ENCODE measurements at regions not wholly inside any gene's neighbourhood (a gene's known extent, or its start where the extent isn't known, plus 50 kb on each side); places are given as distances from the start of the nearest gene placed in this dataset.

DNA sequence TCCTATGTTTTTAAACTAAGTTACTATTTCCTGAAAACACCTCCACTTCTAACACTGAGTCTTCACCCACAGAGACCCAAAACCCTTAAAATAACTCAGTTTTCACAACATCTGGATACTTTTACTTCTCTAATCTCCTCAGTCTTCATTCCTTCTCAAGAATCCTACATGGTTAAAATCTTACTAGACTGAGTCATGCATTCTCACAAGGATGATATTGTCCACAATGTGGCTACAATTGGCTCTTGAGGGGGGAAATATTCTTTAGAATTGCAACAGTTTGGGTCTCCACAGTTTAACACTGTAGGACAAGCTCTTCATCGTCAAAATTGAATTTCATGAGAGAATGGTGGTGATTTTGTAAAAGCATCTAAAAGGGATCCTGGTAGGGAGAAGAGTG, 397.1 kb downstream of the SLITRK5 start:
- no peak for TF ChIP-seq POLR2AphosphoS5 (IDR thresholded peaks at IDR 0.05; ENCODE audit: low read depth)
- no peak for TF ChIP-seq SPI1 (IDR thresholded peaks at IDR 0.05; ENCODE audit: borderline replicate concordance, low read depth)
- TF ChIP-seq, protein P1, sequence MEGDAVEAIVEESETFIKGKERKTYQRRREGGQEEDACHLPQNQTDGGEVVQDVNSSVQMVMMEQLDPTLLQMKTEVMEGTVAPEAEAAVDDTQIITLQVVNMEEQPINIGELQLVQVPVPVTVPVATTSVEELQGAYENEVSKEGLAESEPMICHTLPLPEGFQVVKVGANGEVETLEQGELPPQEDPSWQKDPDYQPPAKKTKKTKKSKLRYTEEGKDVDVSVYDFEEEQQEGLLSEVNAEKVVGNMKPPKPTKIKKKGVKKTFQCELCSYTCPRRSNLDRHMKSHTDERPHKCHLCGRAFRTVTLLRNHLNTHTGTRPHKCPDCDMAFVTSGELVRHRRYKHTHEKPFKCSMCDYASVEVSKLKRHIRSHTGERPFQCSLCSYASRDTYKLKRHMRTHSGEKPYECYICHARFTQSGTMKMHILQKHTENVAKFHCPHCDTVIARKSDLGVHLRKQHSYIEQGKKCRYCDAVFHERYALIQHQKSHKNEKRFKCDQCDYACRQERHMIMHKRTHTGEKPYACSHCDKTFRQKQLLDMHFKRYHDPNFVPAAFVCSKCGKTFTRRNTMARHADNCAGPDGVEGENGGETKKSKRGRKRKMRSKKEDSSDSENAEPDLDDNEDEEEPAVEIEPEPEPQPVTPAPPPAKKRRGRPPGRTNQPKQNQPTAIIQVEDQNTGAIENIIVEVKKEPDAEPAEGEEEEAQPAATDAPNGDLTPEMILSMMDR (IDR thresholded peaks at IDR 0.05; ENCODE audit: insufficient read depth, low read length) = no peak
- no peak for TF ChIP-seq GABPA (IDR thresholded peaks at IDR 0.05; ENCODE audit: low read depth)
- TF ChIP-seq, protein P2, sequence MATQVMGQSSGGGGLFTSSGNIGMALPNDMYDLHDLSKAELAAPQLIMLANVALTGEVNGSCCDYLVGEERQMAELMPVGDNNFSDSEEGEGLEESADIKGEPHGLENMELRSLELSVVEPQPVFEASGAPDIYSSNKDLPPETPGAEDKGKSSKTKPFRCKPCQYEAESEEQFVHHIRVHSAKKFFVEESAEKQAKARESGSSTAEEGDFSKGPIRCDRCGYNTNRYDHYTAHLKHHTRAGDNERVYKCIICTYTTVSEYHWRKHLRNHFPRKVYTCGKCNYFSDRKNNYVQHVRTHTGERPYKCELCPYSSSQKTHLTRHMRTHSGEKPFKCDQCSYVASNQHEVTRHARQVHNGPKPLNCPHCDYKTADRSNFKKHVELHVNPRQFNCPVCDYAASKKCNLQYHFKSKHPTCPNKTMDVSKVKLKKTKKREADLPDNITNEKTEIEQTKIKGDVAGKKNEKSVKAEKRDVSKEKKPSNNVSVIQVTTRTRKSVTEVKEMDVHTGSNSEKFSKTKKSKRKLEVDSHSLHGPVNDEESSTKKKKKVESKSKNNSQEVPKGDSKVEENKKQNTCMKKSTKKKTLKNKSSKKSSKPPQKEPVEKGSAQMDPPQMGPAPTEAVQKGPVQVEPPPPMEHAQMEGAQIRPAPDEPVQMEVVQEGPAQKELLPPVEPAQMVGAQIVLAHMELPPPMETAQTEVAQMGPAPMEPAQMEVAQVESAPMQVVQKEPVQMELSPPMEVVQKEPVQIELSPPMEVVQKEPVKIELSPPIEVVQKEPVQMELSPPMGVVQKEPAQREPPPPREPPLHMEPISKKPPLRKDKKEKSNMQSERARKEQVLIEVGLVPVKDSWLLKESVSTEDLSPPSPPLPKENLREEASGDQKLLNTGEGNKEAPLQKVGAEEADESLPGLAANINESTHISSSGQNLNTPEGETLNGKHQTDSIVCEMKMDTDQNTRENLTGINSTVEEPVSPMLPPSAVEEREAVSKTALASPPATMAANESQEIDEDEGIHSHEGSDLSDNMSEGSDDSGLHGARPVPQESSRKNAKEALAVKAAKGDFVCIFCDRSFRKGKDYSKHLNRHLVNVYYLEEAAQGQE (IDR thresholded peaks at IDR 0.05; ENCODE audit: insufficient replicate concordance, low read depth) = no peak
- Histone ChIP-seq H3K4me3 (replicated peaks; ENCODE audit: insufficient read depth, low read length) (no peak overlapping the region), H3K27me3 (ENCODE audit: insufficient read depth, poor library complexity, severe bottlenecking) (no peaks in the 10 kb centered on the region), H3K27ac (replicated peaks) (no peak overlapping the region)
- DNase-seq (ENCODE audit: low read depth in 1 of 2, low spot score in 1 of 2) = no peak

DNA sequence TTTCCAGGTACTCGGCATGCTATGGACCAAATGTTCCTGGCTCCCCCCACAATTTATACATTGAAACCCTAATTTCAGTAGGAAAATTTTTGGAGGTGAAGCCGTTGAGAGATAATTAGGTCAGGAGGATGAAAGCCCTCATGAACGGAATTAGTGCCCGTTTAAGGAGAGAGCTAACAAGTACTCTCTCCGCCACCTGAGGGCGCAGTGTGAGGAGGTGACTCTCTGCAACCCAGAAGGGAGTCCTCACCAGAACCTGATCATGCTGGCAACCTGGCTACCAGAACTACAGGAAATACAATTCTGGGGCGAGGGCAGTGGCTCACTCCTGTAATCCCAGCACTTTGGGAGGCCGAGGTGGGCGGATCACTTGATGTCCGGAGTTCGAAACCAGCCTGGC, 397.8 kb downstream of the SLITRK5 start:
- Histone ChIP-seq H3K27ac (replicated peaks) (no peak overlapping the region), H3K27me3 (ENCODE audit: insufficient read depth, poor library complexity, severe bottlenecking) (no peaks in the 10 kb centered on the region), H3K4me3 (replicated peaks; ENCODE audit: insufficient read depth, low read length) (no peak overlapping the region)
- no peak for DNase-seq (ENCODE audit: low read depth in 1 of 2, low spot score in 1 of 2)
- TF ChIP-seq, protein P1 (IDR thresholded peaks at IDR 0.05; ENCODE audit: insufficient read depth, low read length) = no peak
- no peak for TF ChIP-seq POLR2AphosphoS5 (IDR thresholded peaks at IDR 0.05; ENCODE audit: low read depth)
- no peak for TF ChIP-seq SPI1 (IDR thresholded peaks at IDR 0.05; ENCODE audit: borderline replicate concordance, low read depth)
- TF ChIP-seq, protein P2 (IDR thresholded peaks at IDR 0.05; ENCODE audit: insufficient replicate concordance, low read depth) = no peak
- no peak for TF ChIP-seq GABPA (IDR thresholded peaks at IDR 0.05; ENCODE audit: low read depth)

DNA sequence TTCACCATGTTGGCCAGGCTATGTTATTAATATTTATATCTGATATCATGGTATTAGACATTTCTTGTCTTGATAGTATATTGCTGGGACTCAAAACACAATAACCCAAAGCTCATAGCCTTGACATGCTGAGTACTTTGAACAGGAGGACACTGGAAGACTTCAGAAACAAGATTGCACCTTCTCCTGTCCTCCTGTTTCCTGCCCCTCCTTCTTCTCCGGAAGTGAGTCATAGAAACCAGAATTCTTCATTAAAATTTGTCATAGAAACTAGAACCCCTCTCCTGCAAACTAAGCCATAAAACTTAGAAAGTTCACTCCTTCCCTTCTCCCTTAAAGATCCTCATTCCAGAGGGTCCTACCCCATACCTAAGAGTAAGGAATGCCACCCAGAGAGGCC, 400.2 kb downstream of the SLITRK5 start:
- H3K27ac ChIP-seq (replicated peaks) = no peak overlapping the region
- TF ChIP-seq, protein P1 (IDR thresholded peaks at IDR 0.05; ENCODE audit: insufficient read depth, low read length) = no peak
- TF ChIP-seq GABPA (IDR thresholded peaks at IDR 0.05; ENCODE audit: low read depth) = no peak
- no peak for TF ChIP-seq SPI1 (IDR thresholded peaks at IDR 0.05; ENCODE audit: borderline replicate concordance, low read depth)
- no peak for TF ChIP-seq POLR2AphosphoS5 (IDR thresholded peaks at IDR 0.05; ENCODE audit: low read depth)
- TF ChIP-seq, protein P2 (IDR thresholded peaks at IDR 0.05; ENCODE audit: insufficient replicate concordance, low read depth) = no peak
- DNase-seq (ENCODE audit: low read depth in 1 of 2, low spot score in 1 of 2) = no peak
- H3K4me3 ChIP-seq (replicated peaks; ENCODE audit: insufficient read depth, low read length) = no peak overlapping the region
- H3K27me3 ChIP-seq (ENCODE audit: insufficient read depth, poor library complexity, severe bottlenecking) = no peaks in the 10 kb centered on the region
